H9 (cell line): ENCODE measurements at regions not wholly inside any gene's neighbourhood (a gene's known extent, or its start where the extent isn't known, plus 50 kb on each side); places are given as distances from the start of the nearest gene placed in this dataset.

Source experiments
- DNase-seq: peaks from one replicate; pipeline ENCODE4 v3.0.0-alpha.2; 2017
- H2AFZ ChIP-seq: one replicate; pipeline ENCODE4 v1.6.1; 2013; ENCODE audit warnings: mild to moderate bottlenecking, low read length, control low read depth, moderate library complexity
- H2AK5ac ChIP-seq: 2 replicates; pipeline ENCODE4 v1.6.1; 2013; ENCODE audit warnings: low read length, control low read depth, mixed read lengths; ENCODE audit not compliant: insufficient read length
- H2BK120ac ChIP-seq: one replicate; pipeline ENCODE4 v1.6.1; 2013; ENCODE audit warnings: low read depth, mild to moderate bottlenecking, low read length, control low read depth, inconsistent platforms; ENCODE audit not compliant: poor library complexity, severe bottlenecking
- H2BK12ac ChIP-seq: 2 replicates; pipeline ENCODE4 v1.6.1; 2013; ENCODE audit warnings: low read length, control low read depth, mixed read lengths, low read depth; ENCODE audit not compliant: insufficient read length
- H2BK15ac ChIP-seq: 2 replicates; pipeline ENCODE4 v1.6.1; 2013; ENCODE audit warnings: low read depth, low read length, control low read depth
- H2BK20ac ChIP-seq: one replicate; pipeline ENCODE4 v1.6.1; 2013; ENCODE audit warnings: low read depth, mild to moderate bottlenecking, low read length, control low read depth, inconsistent platforms; ENCODE audit not compliant: poor library complexity, severe bottlenecking
- H2BK5ac ChIP-seq: 2 replicates; pipeline ENCODE4 v1.6.1; 2013; ENCODE audit warnings: low read length, control low read depth, mixed read lengths; ENCODE audit not compliant: insufficient read length
- H3K14ac ChIP-seq: 2 replicates; pipeline ENCODE4 v1.6.1; 2013; ENCODE audit warnings: low read length, control low read depth; ENCODE audit not compliant: insufficient read depth
- H3K18ac ChIP-seq: 2 replicates; pipeline ENCODE4 v1.6.1; 2013; ENCODE audit warnings: low read depth, mild to moderate bottlenecking, mixed read lengths, low read length, control low read depth; ENCODE audit not compliant: insufficient read length
- H3K23ac ChIP-seq: 2 replicates; pipeline ENCODE4 v1.6.1; 2013; ENCODE audit warnings: low read length, control low read depth, mixed read lengths, low read depth; ENCODE audit not compliant: insufficient read length
- H3K23me2 ChIP-seq: 2 replicates; pipeline ENCODE4 v1.6.1; 2013; ENCODE audit warnings: low read depth, mild to moderate bottlenecking, mixed read lengths, low read length, control low read depth; ENCODE audit not compliant: insufficient read length, poor library complexity, severe bottlenecking
- H3K27ac ChIP-seq: 2 replicates; pipeline ENCODE4 v1.5.1; 2013; ENCODE audit warnings: low read length, control low read depth, mixed read lengths, low read depth; ENCODE audit not compliant: insufficient read length
- H3K27me3 ChIP-seq: 2 replicates; pipeline ENCODE4 v1.6.1; 2013; ENCODE audit warnings: low read length, control low read depth, inconsistent platforms; ENCODE audit not compliant: insufficient read depth
- H3K4ac ChIP-seq: 2 replicates; pipeline ENCODE4 v1.6.1; 2013; ENCODE audit warnings: low read depth, mild to moderate bottlenecking, control low read depth, inconsistent platforms, low read length, moderate library complexity
- H3K4me1 ChIP-seq: 2 replicates; pipeline ENCODE4 v1.6.1; 2013; ENCODE audit warnings: low read length, control low read depth, inconsistent platforms; ENCODE audit not compliant: insufficient read depth
- H3K4me2 ChIP-seq: 2 replicates; pipeline ENCODE4 v1.6.1; 2013; ENCODE audit warnings: low read length, control low read depth, mixed read lengths; ENCODE audit not compliant: insufficient read length, insufficient read depth
- H3K56ac ChIP-seq: 2 replicates; pipeline ENCODE4 v1.6.1; 2013; ENCODE audit warnings: low read depth, mild to moderate bottlenecking, mixed read lengths, low read length, control low read depth; ENCODE audit not compliant: insufficient read length
- H3K79me1 ChIP-seq: 2 replicates; pipeline ENCODE4 v1.6.1; 2013; ENCODE audit warnings: low read depth, mild to moderate bottlenecking, moderate library complexity, low read length, control low read depth, inconsistent platforms; ENCODE audit not compliant: insufficient read depth, poor library complexity, severe bottlenecking
- H3K79me2 ChIP-seq: 2 replicates; pipeline ENCODE4 v1.6.1; 2013; ENCODE audit warnings: low read length, control low read depth, inconsistent platforms; ENCODE audit not compliant: insufficient read depth
- H3K9ac ChIP-seq: 2 replicates; pipeline ENCODE4 v1.6.1; 2013; ENCODE audit warnings: low read length, control low read depth, mixed read lengths; ENCODE audit not compliant: insufficient read length; ENCODE audit errors: extremely low read depth
- H3K9me3 ChIP-seq: one replicate; pipeline ENCODE4 v1.6.1; 2013; ENCODE audit warnings: low read depth, low read length, inconsistent platforms; ENCODE audit not compliant: control insufficient read depth
- H3T11ph ChIP-seq: one replicate; pipeline ENCODE4 v1.6.1; 2013; ENCODE audit warnings: mild to moderate bottlenecking, low read length, control low read depth, inconsistent platforms
- H4K20me1 ChIP-seq: one replicate; pipeline ENCODE4 v1.6.1; 2013; ENCODE audit not compliant: control insufficient read depth, insufficient read length, insufficient read depth
- H4K5ac ChIP-seq: 2 replicates; pipeline ENCODE4 v1.6.1; 2013; ENCODE audit warnings: low read depth, mild to moderate bottlenecking, mixed read lengths, low read length, control low read depth; ENCODE audit not compliant: insufficient read length
- H4K8ac ChIP-seq: replicated peaks from 2 replicates; pipeline ENCODE4 v1.6.1; 2013; ENCODE audit warnings: low read length, control low read depth, mixed read lengths, low read depth; ENCODE audit not compliant: insufficient read length
- H4K91ac ChIP-seq: 2 replicates; pipeline ENCODE4 v1.6.1; 2013; ENCODE audit warnings: low read depth, mild to moderate bottlenecking, moderate library complexity, mixed read lengths, low read length, control low read depth; ENCODE audit not compliant: insufficient read length
- H3K27ac Mint-ChIP-seq, 3 experiments: 2 replicates in 2 of 3; 3 replicates in 1 of 3; pipeline ENCODE4 v1.8.0; 2020 to 2021; ENCODE audit warnings: mixed read lengths in 3 of 3, mild to moderate bottlenecking in 1 of 3, moderate library complexity in 1 of 3
- H3K27me3 Mint-ChIP-seq: 2 replicates; pipeline ENCODE4 v1.8.0; 2021; ENCODE audit warnings: low read depth, mild to moderate bottlenecking, moderate library complexity, mixed read lengths
- H3K36me3 Mint-ChIP-seq, 3 experiments: 2 replicates in 2 of 3; 3 replicates in 1 of 3; pipeline ENCODE4 v1.8.0; 2020 to 2021; ENCODE audit warnings: low read depth in 3 of 3, mixed read lengths in 3 of 3; ENCODE audit not compliant: insufficient read depth in 1 of 3
- H3K4me1 Mint-ChIP-seq, 2 experiments: 2 replicates each; pipeline ENCODE4 v1.8.0; 2020; ENCODE audit warnings: mixed read lengths in 2 of 2
- H3K4me3 Mint-ChIP-seq, 2 experiments: 2 replicates in 1 of 2; 3 replicates in 1 of 2; pipeline ENCODE4 v1.8.0; 2020 to 2021; ENCODE audit warnings: mild to moderate bottlenecking in 2 of 2, mixed read lengths in 2 of 2, moderate library complexity in 1 of 2
- H3K9me3 Mint-ChIP-seq, 2 experiments: 2 replicates in 1 of 2; 3 replicates in 1 of 2; pipeline ENCODE4 v1.8.0; 2020; ENCODE audit warnings: mild to moderate bottlenecking in 2 of 2, mixed read lengths in 2 of 2, moderate library complexity in 1 of 2
- CTCF ChIP-seq: fragments of 200-600 bp; sonication (generic); conservative IDR thresholded peaks from 3 replicates; pipeline ENCODE4 v1.8.0; 2021; ENCODE audit warnings: antibody characterized with exemption, mild to moderate bottlenecking
- WGBS: extraction: QIAGEN DNeasy Blood & Tissue Kit; methylation state at CpG from one replicate; pipeline ENCODE4 v1.1.7; 2013; ENCODE audit warnings: missing lambda C conversion rate, low lambda C conversion rate, mixed read lengths; ENCODE audit not compliant: insufficient read length; ENCODE audit errors: extremely low coverage; 5-methylcytosine and 5-hydroxymethylcytosine counted together

GRCh38 chr7:54084340-54084739, 457.8 kb upstream of the VSTM2A start:
- no peak for TF ChIP-seq CTCF
- no peaks in the 10 kb centered on the region for H3K4me1 ChIP-seq
- H3K27ac ChIP-seq, result no peak overlapping the region
- H4K5ac ChIP-seq, result no peak overlapping the region
- no peaks in the 10 kb centered on the region for H3K27me3 ChIP-seq
- H3K14ac ChIP-seq, result no peak overlapping the region
- Mint-ChIP-seq H3K4me1 (peaks cover 0 to 2% of the 10 kb centered on the region in 2 experiments; a peak in 1 of 4 replicates), H3K27ac (no peak overlapping the region), H3K36me3 (no peaks in the 10 kb centered on the region; a peak in 2 of 7 replicates), H3K9me3 (peaks cover 0 to 4% of the 10 kb centered on the region in 2 experiments; a peak in 3 of 5 replicates), H3K27me3 (no peaks in the 10 kb centered on the region), H3K4me3 (no peak overlapping the region)
- DNase-seq, result no peak
- no peak overlapping the region for H4K8ac ChIP-seq
- H3K23me2 ChIP-seq, result no peaks in the 10 kb centered on the region
- H2BK20ac ChIP-seq, result no peak overlapping the region
- H3K4ac ChIP-seq, result no peak overlapping the region
- no peak overlapping the region for H3K9ac ChIP-seq
- H3K4me2 ChIP-seq, result no peak overlapping the region
- no peak overlapping the region for H2AFZ ChIP-seq
- H4K91ac ChIP-seq, result no peak overlapping the region
- H3K79me1 ChIP-seq, result no peaks in the 10 kb centered on the region
- no peak overlapping the region for H2BK120ac ChIP-seq
- H3K79me2 ChIP-seq, result no peaks in the 10 kb centered on the region
- no CpG with 5 or more reads among the region's 4 CpGs for WGBS
- no peaks in the 10 kb centered on the region for H3K9me3 ChIP-seq
- no peak overlapping the region for H2BK12ac ChIP-seq
- no peak overlapping the region for H3K18ac ChIP-seq
- no peak overlapping the region for H3T11ph ChIP-seq
- no peak overlapping the region for H2AK5ac ChIP-seq
- H4K20me1 ChIP-seq, result no peaks in the 10 kb centered on the region
- H2BK5ac ChIP-seq, result no peak overlapping the region
- H2BK15ac ChIP-seq, result no peak overlapping the region
- no peak overlapping the region for H3K23ac ChIP-seq
- H3K56ac ChIP-seq, result no peak overlapping the region
